Loucy (cell line): ENCODE measurements at regions not wholly inside any gene's neighbourhood (a gene's known extent, or its start where the extent isn't known, plus 50 kb on each side); places are given as distances from the start of the nearest gene placed in this dataset.

Source experiments
- EZH2phosphoT487 ChIP-seq: fragments of 200-600 bp; IDR thresholded peaks from 2 replicates; pipeline ENCODE4 v1.6.1; 2018; ENCODE audit warnings: antibody characterized with exemption, mild to moderate bottlenecking, moderate library complexity, borderline replicate concordance
- TF ChIP-seq, protein P1 (sequence below): fragments of 200-600 bp; sonication (generic); conservative IDR thresholded peaks from 2 replicates; pipeline ENCODE4 v1.5.1; 2014; ENCODE audit warnings: mild to moderate bottlenecking, antibody characterized with exemption, low read length

DNA sequence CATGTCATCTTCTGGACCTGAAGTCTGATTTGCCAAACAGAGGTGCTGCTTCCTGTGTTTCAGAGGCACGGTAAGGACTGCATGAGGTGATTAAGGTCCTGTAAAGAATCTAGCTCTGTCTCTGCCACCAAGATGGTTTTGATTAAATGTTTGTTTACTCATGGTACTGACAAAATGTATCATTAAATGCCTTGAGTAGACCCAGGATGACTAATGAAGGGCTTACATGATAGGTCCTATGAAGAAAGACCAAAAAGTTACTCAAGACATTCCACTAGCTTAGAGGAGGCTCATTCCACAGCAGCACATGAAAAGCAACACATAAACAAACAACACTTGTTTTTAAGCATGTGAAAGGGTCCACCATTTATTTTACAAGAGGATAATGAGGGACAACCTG is 100.9 kb downstream of the BOD1 start:
- TF ChIP-seq, protein P1, sequence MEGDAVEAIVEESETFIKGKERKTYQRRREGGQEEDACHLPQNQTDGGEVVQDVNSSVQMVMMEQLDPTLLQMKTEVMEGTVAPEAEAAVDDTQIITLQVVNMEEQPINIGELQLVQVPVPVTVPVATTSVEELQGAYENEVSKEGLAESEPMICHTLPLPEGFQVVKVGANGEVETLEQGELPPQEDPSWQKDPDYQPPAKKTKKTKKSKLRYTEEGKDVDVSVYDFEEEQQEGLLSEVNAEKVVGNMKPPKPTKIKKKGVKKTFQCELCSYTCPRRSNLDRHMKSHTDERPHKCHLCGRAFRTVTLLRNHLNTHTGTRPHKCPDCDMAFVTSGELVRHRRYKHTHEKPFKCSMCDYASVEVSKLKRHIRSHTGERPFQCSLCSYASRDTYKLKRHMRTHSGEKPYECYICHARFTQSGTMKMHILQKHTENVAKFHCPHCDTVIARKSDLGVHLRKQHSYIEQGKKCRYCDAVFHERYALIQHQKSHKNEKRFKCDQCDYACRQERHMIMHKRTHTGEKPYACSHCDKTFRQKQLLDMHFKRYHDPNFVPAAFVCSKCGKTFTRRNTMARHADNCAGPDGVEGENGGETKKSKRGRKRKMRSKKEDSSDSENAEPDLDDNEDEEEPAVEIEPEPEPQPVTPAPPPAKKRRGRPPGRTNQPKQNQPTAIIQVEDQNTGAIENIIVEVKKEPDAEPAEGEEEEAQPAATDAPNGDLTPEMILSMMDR, result no peak
- no peak for TF ChIP-seq EZH2phosphoT487
